GM13977 (cell line): ENCODE measurements at regions not wholly inside any gene's neighbourhood (a gene's known extent, or its start where the extent isn't known, plus 50 kb on each side); places are given as distances from the start of the nearest gene placed in this dataset.

ENCODE experiments used
- DNase-seq: peaks from one replicate; pipeline ENCODE4 v3.0.0; 2012; ENCODE audit warnings: low spot score
- in situ Hi-C: fragments of 300-500 bp; cut with MboI; formaldehyde crosslinking; loops from one replicate; pipeline ENCODE4 v1.12.0; 2022; ENCODE audit warnings: low sequenced_read_pairs, low pct_unique_long_range_greater_than_20kb, mixed read lengths, inconsistent platforms; ENCODE audit not compliant: unreplicated experiment
- TF ChIP-seq, protein P1 (sequence below): IDR thresholded peaks from 2 replicates; pipeline ENCODE4 v1.5.1; 2012; ENCODE audit warnings: mild to moderate bottlenecking, control low read depth; ENCODE audit not compliant: insufficient read depth; ENCODE audit errors: extremely low read depth, missing control alignments

DNA sequence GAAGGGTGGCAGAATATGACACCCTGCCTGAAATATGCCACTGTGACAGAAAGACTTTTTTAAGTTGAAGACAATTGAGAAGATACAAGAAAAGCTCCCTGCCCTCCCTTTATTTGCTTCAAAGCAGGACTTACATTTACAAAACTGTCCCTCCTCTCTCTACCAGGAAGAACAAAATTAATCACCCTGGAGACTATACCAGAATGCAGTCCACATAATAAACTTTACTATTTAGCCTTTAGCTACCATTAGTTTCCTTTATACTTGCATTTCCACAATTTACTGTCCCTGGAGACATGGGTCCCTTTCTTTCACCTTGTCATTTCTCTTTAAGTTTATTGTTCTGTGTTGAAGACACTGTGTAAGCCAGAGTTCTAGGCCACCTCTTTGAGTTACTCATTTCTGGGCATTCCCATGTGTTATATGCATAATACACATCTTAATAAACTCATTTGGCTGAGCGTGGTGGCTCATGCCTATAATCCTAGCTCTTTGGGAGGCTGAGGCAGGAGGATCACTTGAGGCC, 238.8 kb downstream of the RFC3 start:
- no peak for DNase-seq
- in situ Hi-C loops = no loop called here
- TF ChIP-seq, protein P1, sequence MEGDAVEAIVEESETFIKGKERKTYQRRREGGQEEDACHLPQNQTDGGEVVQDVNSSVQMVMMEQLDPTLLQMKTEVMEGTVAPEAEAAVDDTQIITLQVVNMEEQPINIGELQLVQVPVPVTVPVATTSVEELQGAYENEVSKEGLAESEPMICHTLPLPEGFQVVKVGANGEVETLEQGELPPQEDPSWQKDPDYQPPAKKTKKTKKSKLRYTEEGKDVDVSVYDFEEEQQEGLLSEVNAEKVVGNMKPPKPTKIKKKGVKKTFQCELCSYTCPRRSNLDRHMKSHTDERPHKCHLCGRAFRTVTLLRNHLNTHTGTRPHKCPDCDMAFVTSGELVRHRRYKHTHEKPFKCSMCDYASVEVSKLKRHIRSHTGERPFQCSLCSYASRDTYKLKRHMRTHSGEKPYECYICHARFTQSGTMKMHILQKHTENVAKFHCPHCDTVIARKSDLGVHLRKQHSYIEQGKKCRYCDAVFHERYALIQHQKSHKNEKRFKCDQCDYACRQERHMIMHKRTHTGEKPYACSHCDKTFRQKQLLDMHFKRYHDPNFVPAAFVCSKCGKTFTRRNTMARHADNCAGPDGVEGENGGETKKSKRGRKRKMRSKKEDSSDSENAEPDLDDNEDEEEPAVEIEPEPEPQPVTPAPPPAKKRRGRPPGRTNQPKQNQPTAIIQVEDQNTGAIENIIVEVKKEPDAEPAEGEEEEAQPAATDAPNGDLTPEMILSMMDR = no peak

DNA sequence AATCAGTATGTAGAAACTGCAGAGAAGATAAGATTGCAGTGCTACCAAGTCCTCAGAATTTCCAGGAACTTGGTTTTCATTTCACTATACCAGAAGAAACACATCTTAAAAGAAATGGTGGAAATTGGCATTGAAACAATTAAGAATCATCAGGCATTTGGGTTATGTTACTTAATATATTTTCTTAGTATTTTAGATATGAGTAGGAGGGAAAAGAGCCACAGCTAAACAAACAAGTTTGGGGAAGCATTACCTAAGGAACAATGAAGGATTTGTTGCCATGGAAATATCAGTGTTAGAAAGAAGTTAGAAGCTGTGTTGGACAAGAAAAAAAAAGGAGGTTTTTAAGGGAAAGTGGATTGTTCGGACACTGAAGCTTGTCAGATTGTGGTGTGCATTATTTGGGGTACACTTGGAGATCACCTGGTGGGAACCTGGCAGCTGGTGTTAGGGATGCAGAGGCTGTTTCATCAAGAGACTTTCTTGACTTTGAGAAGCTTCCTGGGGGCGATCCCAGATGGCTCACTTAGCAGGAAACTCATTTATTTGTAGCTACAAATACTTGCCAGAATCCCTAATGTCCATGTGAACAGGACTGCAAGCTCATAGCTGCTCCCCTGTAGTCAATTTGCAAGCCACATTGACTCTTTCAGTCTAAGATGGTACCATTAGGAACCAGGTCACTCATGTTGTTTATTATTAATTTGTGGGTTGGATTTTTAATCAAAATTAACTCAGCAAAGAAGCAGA, 246.7 kb downstream of the RFC3 start:
- TF ChIP-seq, protein P1 = no peak
- DNase-seq = no peak
- in situ Hi-C loops = no loop called here

DNA sequence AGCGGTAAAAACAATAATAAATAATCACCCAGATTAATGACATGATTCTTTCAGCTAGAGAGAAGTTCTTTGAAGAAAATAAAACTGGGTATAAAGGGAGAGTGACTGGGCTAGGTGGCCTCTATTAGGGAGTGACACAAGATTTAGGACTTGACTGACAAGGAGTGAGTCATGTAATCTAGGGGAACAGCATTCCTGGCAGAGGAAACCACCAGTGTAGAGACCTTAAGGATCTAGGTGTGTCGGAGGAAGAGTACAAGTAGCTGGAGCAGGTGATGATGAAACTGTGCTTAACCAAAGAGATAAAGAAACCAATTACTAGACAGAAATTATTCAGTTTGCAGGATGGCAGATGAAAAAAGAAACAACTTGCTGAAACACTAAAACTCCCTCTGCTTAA, 248.0 kb downstream of the RFC3 start:
- TF ChIP-seq, protein P1 = no peak
- in situ Hi-C loops = no loop called here
- DNase-seq = no peak

DNA sequence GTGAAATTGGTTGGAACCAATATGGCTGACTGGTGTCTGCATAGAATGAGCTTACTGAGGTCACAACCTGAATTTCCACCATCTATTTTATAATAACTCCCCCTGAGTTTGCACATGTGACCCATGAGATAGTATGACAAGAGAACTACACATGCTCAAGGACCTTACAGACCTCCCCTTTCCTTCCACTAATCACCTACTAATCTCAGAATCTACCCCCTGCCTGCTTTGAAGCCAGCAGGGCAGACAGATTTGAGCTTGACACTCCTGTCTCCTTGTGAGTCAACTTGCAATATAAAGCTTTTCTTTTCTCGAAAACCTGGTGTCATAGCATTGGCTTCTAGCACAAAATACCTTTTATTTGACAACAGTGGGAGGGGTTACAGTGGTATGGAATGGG, 248.4 kb downstream of the RFC3 start:
- DNase-seq = no peak

DNA sequence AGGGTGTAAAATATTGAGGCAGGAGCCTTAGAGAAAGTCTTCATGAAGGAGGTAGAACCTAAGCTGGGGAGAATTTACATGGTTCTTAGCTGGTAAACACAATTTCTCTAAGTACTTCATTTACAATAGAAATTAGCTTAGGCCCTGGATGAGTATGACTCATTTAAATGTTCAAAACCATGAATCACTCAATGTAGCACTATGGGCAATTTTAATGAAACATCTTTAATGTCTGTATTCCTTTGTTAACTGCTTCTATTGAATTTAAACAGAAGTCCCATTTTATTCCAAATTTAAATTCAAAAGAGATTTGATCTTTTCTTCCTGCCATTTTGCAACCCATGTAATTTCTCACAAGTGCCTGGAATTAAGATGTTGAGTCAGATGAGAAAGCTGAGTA, 252.1 kb downstream of the RFC3 start:
- in situ Hi-C loops = no loop called here
- DNase-seq = no peak
- TF ChIP-seq, protein P1 = no peak

More for the DNA sequence above, 248.4 kb downstream of the RFC3 start:
- TF ChIP-seq, protein P1 = no peak
- in situ Hi-C loops = no loop called here

DNA sequence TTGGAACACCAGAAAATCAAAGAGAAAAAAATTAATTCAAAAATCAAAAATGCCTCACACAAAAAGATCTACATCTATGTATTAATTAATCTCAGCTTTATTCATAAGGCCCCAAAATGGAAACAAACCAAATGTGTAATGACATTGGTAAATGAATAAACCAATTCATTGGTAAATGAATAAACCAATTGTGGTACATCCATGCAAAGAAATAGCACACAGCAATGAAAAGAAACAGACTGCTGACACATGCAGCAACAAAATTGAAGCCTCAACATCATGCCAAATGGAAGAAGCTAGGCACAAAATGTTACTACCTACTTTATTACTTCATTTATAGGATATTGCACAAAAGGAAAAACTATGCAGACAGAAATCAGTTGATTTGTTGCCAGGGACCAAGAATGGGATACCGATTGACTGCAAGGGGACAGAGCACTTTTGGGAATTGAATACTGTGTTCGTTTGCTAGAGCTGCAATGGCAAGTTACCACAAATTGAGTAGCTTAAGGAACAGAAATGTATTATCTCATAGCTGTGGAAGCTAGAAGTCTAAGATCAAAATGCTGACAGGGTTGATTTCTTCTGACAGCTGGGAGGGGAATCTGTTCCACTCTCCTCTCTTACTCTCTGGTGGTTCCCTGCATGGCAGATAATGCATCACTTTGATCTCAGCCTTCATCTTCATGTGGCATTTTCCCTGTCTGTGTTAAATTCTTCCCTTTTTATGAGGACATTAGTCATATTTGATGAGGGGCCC, 252.8 kb downstream of the RFC3 start:
- TF ChIP-seq, protein P1 = no peak
- in situ Hi-C loops = no loop called here
- no peak for DNase-seq
